Right atrium auricular region (tissue), 2 donors: ENCODE measurements at regions not wholly inside any gene's neighbourhood (a gene's known extent, or its start where the extent isn't known, plus 50 kb on each side); places are given as distances from the start of the nearest gene placed in this dataset.

Source experiments
- DNase-seq: peaks from one replicate; pipeline ENCODE4 v3.0.0-alpha.2; 2019; ENCODE audit warnings: low spot score
- H3K27ac ChIP-seq, 2 donors: fragments of 200-600 bp; sonication (generic); 1 replicate in 1 of 2; 2 replicates in 1 of 2; pipeline ENCODE4 v1.5.1; 2016 to 2019
- H3K27me3 ChIP-seq, 2 donors: fragments of 200-600 bp; sonication (generic); one replicate each; pipeline versions ENCODE4 v1.5.1 to v1.6.0; 2017 to 2019
- H3K36me3 ChIP-seq: fragments of 200-600 bp; sonication (generic); one replicate; pipeline ENCODE4 v1.5.1; 2016
- H3K4me1 ChIP-seq, 2 donors: fragments of 200-600 bp; sonication (generic); one replicate each; pipeline versions ENCODE4 v1.5.1 to v1.6.0; 2017 to 2019
- H3K4me3 ChIP-seq, 2 donors: fragments of 200-600 bp; sonication (generic); 1 replicate in 1 of 2; 2 replicates in 1 of 2; pipeline ENCODE4 v1.5.1; 2017 to 2019; ENCODE audit warnings: mild to moderate bottlenecking in 1 of 2, moderate library complexity in 1 of 2
- H3K9me3 ChIP-seq, 2 donors: fragments of 200-600 bp; sonication (generic); one replicate each; pipeline ENCODE4 v1.5.1; 2019
- TF ChIP-seq, protein P1 (sequence below), 2 donors: fragments of 200-600 bp; sonication (generic); IDR thresholded peaks; one replicate each; pipeline ENCODE4 v1.5.1; 2019; ENCODE audit warnings: antibody characterized with exemption in 2 of 2

DNA sequence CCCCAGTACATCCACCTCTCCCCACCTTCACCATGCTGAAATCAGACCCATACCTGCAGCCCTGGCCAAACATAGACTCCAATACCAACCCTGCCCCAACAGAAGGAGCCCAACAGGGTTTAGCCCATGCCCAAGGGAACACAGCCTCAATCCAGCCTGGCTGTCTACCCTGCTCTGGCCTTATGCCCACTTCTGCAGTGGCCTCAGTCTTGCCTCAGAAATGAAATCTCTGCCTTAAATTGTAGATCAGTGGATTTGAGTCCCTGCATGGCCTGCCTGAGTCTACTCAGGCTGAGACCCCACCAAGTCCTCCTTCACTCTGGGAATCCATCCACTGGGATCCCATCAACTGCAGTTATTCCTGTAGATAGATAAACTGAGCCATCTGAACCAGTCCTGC, 97.6 kb upstream of the GJB5 start:
- TF ChIP-seq, protein P1, sequence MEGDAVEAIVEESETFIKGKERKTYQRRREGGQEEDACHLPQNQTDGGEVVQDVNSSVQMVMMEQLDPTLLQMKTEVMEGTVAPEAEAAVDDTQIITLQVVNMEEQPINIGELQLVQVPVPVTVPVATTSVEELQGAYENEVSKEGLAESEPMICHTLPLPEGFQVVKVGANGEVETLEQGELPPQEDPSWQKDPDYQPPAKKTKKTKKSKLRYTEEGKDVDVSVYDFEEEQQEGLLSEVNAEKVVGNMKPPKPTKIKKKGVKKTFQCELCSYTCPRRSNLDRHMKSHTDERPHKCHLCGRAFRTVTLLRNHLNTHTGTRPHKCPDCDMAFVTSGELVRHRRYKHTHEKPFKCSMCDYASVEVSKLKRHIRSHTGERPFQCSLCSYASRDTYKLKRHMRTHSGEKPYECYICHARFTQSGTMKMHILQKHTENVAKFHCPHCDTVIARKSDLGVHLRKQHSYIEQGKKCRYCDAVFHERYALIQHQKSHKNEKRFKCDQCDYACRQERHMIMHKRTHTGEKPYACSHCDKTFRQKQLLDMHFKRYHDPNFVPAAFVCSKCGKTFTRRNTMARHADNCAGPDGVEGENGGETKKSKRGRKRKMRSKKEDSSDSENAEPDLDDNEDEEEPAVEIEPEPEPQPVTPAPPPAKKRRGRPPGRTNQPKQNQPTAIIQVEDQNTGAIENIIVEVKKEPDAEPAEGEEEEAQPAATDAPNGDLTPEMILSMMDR (IDR thresholded peaks at IDR 0.05): no peak
- Histone ChIP-seq H3K27me3 (no peaks in the 10 kb centered on the region), H3K36me3 (no peaks in the 10 kb centered on the region), H3K9me3 (no peaks in the 10 kb centered on the region), H3K4me3 (no peak overlapping the region), H3K4me1 (no peaks in the 10 kb centered on the region), H3K27ac (no peak overlapping the region)
- DNase-seq: no peak

DNA sequence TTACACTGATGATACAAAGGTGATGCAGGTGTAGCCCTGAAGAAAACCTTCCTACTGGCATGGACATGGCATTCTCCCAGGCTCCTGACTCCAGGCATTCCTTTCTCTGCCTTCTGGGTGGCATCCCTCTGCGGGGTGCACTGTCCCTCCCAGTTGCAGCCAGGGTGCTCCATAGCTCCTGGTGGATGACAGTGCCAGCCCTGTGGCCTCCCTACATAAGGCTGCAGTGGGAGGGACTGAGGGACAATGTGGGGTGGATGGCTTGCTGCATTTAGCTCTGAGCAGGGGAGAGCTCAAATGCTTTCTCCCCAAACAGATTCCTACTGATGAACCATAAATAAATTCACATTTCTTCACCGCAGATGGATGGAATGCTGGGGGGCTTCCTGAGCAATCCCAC, 97.0 kb upstream of the GJB5 start:
- Histone ChIP-seq H3K27me3 (no peaks in the 10 kb centered on the region), H3K4me1 (no peaks in the 10 kb centered on the region), H3K27ac (no peak overlapping the region), H3K4me3 (no peak overlapping the region), H3K36me3 (no peaks in the 10 kb centered on the region), H3K9me3 (no peaks in the 10 kb centered on the region)
- DNase-seq: no peak
- TF ChIP-seq, protein P1 (IDR thresholded peaks at IDR 0.05): no peak

DNA sequence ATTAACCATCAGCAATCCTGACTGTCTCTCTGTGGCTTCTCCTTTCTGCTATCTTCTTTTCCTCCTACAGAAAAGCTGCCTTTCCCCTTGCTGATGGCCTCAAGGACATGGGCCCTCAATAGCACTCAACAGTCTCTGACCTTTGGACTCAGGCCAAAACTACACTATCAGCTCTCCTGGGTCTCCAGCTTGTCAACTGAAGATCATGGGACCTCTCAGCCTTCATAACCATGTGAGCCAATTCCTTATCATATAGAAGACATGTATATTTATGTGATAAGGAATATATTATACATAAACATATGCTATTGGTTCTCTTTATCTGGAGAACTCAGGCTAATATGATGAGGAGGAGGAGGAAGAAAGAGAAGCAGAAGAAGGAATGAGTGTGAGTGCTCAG, 91.8 kb upstream of the GJB5 start:
- no peaks in the 10 kb centered on the region for H3K9me3 ChIP-seq
- DNase-seq: no peak
- TF ChIP-seq, protein P1 (IDR thresholded peaks at IDR 0.05): no peak

DNA sequence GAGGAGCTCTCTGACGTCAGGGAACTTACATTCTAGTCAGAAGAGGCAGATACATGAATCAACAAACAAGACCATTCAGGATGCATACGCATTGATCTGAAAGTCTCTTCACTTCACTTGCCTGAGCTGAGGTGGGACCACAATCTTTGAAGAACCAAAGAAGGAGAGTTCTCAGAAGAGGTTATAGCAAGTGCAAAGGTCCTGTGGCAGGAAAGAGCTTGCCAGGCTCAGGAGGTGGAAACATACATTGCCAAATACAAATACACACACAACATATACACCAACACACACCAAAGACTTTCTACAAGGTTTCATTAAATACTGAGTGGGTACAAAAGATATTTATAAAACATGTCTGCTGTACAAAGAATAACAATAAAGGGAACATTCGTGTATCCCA, 86.8 kb upstream of the GJB5 start:
- Histone ChIP-seq H3K4me1 (no peaks in the 10 kb centered on the region), H3K27me3 (no peaks in the 10 kb centered on the region)
- TF ChIP-seq, protein P1 (IDR thresholded peaks at IDR 0.05): no peak

More for the DNA sequence above, 91.8 kb upstream of the GJB5 start:
- Histone ChIP-seq H3K4me1 (no peaks in the 10 kb centered on the region), H3K36me3 (no peaks in the 10 kb centered on the region), H3K27ac (no peak overlapping the region), H3K27me3 (no peaks in the 10 kb centered on the region), H3K4me3 (no peak overlapping the region)

DNA sequence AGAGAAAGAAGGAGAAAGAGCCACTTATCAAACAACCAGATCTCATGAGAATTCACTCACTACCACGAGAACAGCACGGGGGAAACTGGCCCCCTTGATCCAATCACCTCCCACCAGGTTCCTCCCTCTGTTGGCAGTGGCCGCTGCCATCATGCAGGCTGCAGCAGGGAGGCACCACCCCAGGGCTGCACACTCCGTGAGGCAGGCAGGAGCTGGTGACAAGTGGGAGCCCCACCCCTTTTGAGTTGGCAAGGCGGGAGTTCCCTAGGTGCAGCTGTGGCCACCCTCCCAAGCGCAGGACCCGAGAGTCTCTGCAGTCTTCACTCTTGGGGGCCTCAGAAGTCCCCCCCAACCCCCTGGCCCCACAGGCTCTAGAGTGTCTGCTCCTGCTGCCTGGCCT, 83.9 kb upstream of the GJB5 start:
- Histone ChIP-seq H3K27ac (no peak overlapping the region), H3K9me3 (no peaks in the 10 kb centered on the region), H3K4me1 (no peaks in the 10 kb centered on the region), H3K36me3 (no peaks in the 10 kb centered on the region), H3K27me3 (no peaks in the 10 kb centered on the region), H3K4me3 (no peak overlapping the region)
- TF ChIP-seq, protein P1 (IDR thresholded peaks at IDR 0.05): no peak
- no peak for DNase-seq

More for the DNA sequence above, 86.8 kb upstream of the GJB5 start:
- no peak overlapping the region for H3K27ac ChIP-seq
- H3K9me3 ChIP-seq: no peaks in the 10 kb centered on the region
- no peak overlapping the region for H3K4me3 ChIP-seq
- no peak for DNase-seq
- H3K36me3 ChIP-seq: no peaks in the 10 kb centered on the region

DNA sequence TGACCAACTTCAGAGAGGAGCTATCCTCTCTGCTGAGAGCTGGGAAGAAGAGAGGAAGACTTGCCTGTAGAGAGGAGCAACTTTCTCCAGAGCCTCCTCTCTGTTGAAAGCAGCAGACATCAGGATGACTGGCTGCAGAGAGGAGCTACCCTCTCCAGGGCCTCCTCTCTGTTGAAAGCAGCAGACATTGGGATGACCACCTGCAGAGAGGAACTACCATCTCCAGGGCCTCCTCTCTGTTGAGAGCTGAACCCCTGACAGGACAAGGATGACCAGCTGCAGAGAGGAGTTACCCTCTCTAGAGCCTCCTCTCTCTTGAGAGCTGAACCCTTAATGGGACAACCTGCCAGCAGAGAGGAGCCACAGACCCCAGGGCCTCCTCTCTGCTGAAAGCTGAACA, 83.0 kb upstream of the GJB5 start:
- no peaks in the 10 kb centered on the region for H3K9me3 ChIP-seq
- TF ChIP-seq, protein P1 (IDR thresholded peaks at IDR 0.05): no peak

More for the DNA sequence above, 83.0 kb upstream of the GJB5 start:
- H3K27me3 ChIP-seq: no peaks in the 10 kb centered on the region
- no peak overlapping the region for H3K27ac ChIP-seq
- H3K36me3 ChIP-seq: no peaks in the 10 kb centered on the region
- no peak overlapping the region for H3K4me3 ChIP-seq
- H3K4me1 ChIP-seq: no peaks in the 10 kb centered on the region
- DNase-seq: no peak
